ENCODE measurements at regions not wholly inside any gene's neighbourhood (a gene's known extent, or its start where the extent isn't known, plus 50 kb on each side); places are given as distances from the start of the nearest gene placed in this dataset.

GRCh38 chr19:31625056-31625455 lies 275.8 kb upstream of the TSHZ3 start:
- TF ChIP-seq POLR2A (IDR thresholded peaks at IDR 0.05), result no peak
- no peak for TF ChIP-seq CTCF (IDR thresholded peaks at IDR 0.05)
